ENCODE measurements at regions not wholly inside any gene's neighbourhood (a gene's known extent, or its start where the extent isn't known, plus 50 kb on each side); places are given as distances from the start of the nearest gene placed in this dataset.

GRCh38 chr5:42337607-42338006, 85.6 kb upstream of the GHR start:
- no peak for TF ChIP-seq POLR2A (IDR thresholded peaks at IDR 0.05)
- no peak for TF ChIP-seq POLR2AphosphoS5 (IDR thresholded peaks at IDR 0.05; ENCODE audit: insufficient read depth in 1 of 2, low read depth in 1 of 2)

Data from vagina (tissue), 2 donors.